ENCODE measurements at regions not wholly inside any gene's neighbourhood (a gene's known extent, or its start where the extent isn't known, plus 50 kb on each side); places are given as distances from the start of the nearest gene placed in this dataset.
"Not testable (repeated sequence)": the region's sequence is repeated elsewhere in the genome, so short reads cannot be mapped to it uniquely, and the experiment has no call there.

GRCh38 chr7:66455432-66455831, 173.2 kb upstream of the KCTD7 start:
- TF ChIP-seq CTCF (conservative IDR thresholded peaks at IDR 0.05; ENCODE audit: low read depth, low read length); EZH2 (IDR thresholded peaks at IDR 0.05; ENCODE audit: borderline replicate concordance, low read depth, low read length, poor library complexity, severe bottlenecking): not testable (repeated sequence)

All from A673 (cell line).